Cardiac fibroblast (primary cell): ENCODE measurements at regions not wholly inside any gene's neighbourhood (a gene's known extent, or its start where the extent isn't known, plus 50 kb on each side); places are given as distances from the start of the nearest gene placed in this dataset.
"Not testable (repeated sequence)": the region's sequence is repeated elsewhere in the genome, so short reads cannot be mapped to it uniquely, and the experiment has no call there.

Experiments used
- DNase-seq, 2 donors: peaks; one replicate each; pipeline versions ENCODE4 v3.0.0 to v3.0.0-alpha.2; 2010; ENCODE audit warnings: low read depth in 2 of 2
- H3K4me3 ChIP-seq, 2 donors: replicated peaks in 1 of 2; 1 replicate in 1 of 2; 2 replicates in 1 of 2; pipeline ENCODE4 v1.5.1; 2011; ENCODE audit warnings: low read depth in 2 of 2, low read length in 2 of 2, mild to moderate bottlenecking in 2 of 2, moderate library complexity in 1 of 2
- CTCF ChIP-seq: IDR thresholded peaks from one replicate; pipeline ENCODE4 v1.5.1; 2011; ENCODE audit warnings: low read depth, mild to moderate bottlenecking, low read length, inconsistent platforms

GRCh38 chr16:86735727-86736126 lies 157.4 kb downstream of the FOXL1 start:
- no peak for DNase-seq
- no peak overlapping the region for H3K4me3 ChIP-seq
- no peak for TF ChIP-seq CTCF

DNA sequence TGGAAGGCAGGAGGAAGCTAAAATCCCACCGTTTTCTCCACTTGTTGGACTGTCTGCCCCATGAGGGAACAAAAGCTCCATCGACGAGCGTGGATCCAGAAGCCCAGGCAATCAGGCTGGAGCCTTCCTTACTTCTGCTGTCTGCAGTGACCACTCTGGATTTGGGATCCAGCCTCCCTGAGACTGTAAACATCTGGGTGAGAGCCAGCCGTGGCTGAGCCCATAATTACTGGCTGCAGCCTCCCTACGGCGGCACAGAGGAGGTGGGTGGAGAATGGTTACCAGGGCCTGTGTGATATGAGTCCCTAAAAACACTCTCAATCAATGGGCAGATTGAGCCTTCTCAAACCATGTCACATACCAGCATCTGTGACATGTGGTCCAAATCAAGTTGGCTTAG lies 158.2 kb downstream of the FOXL1 start:
- H3K4me3 ChIP-seq: no peak overlapping the region
- TF ChIP-seq CTCF: no peak
- no peak for DNase-seq

GRCh38 chr16:86737083-86737482 lies 158.7 kb downstream of the FOXL1 start:
- DNase-seq: no peak
- H3K4me3 ChIP-seq: no peak overlapping the region
- no peak for TF ChIP-seq CTCF

- DNase-seq, H3K4me3 ChIP-seq: not testable (repeated sequence)
Measured at GRCh38 chr16:86738322-86738721, 160.0 kb downstream of the FOXL1 start.

DNA sequence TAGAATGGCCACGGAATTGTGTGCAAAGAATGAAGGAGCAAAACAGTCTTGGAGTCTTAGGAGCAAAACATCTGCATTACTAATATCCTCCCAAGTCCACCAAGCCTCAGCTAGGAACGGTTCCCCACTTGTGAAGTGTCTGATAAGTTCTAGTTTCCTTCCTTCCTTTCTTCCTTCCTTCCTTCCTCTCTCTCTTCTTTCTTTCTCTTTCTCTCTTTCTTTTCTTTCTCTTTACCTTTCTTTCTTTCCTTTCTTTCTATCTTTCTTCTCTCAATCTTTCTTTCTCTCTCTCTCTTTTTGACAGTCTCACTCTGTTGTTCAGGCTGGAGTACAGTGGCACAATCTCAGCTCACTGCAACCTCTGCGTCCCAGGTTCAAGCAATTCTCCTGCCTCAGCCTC lies 160.8 kb downstream of the FOXL1 start:
- TF ChIP-seq CTCF: no peak
- no peak for DNase-seq

GRCh38 chr16:86739808-86740207 lies 161.5 kb downstream of the FOXL1 start:
- DNase-seq: no peak
- H3K4me3 ChIP-seq: no peak overlapping the region
- no peak for TF ChIP-seq CTCF

More for the DNA sequence above, 160.8 kb downstream of the FOXL1 start:
- H3K4me3 ChIP-seq: no peak overlapping the region

DNA sequence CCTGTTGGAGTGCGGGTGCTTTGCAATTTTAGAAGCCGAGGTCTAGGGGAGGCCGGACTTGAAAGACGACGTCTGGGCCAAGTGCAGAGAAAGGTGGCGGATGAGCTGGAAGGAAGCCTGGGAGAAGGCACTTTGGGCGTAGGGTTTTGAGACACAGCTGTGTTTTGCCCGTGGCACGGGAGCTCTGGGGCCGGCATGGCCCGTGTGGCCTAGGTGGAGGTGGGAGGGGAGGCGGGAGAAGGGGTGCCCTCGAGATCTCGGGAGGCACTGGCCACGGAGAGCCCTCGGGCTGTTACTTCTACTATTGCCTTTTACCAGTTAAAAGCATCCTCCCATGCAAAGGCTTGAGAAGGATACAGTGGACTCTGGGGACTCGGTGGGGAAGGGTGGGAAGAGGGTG lies 161.9 kb downstream of the FOXL1 start:
- no peak for DNase-seq
- no peak overlapping the region for H3K4me3 ChIP-seq
- TF ChIP-seq CTCF: no peak
